OCI-LY7 (cell line): ENCODE measurements at regions not wholly inside any gene's neighbourhood (a gene's known extent, or its start where the extent isn't known, plus 50 kb on each side); places are given as distances from the start of the nearest gene placed in this dataset.

ENCODE experiments used
- BruUV-seq: library from RNA; stranded (reverse); fragments of 400-500 nt; replicated peaks from 2 replicates; lab custom pipeline; 2021; lab: Mats Ljungman, UMichigan
- CTCF ChIA-PET: fragments of 300-600 bp; sonication (Branson Sonifier 250); formaldehyde crosslinking; loops from one replicate; lab custom pipeline; 2022; ENCODE audit warnings: antibody characterized with exemption; ENCODE audit not compliant: unreplicated experiment; lab: Charles Lee
- POLR2A ChIA-PET: fragments of 300-600 bp; sonication (Branson Sonifier 250); formaldehyde crosslinking; loops from one replicate; lab custom pipeline; 2022; ENCODE audit warnings: antibody characterized with exemption; lab: Charles Lee
- DNase-seq: peaks from one replicate; pipeline ENCODE4 v3.0.0-alpha.2; 2015; ENCODE audit warnings: low spot score
- H2AFZ ChIP-seq: fragments of 200-600 bp; sonication (generic), shearing (Covaris generic); 2 replicates; pipeline ENCODE4 v1.6.1; 2014; ENCODE audit warnings: mild to moderate bottlenecking, antibody characterized with exemption, low read length, moderate library complexity
- H3K27ac ChIP-seq: fragments of 200-600 bp; sonication (generic); 2 replicates; pipeline ENCODE4 v1.5.1; 2014; ENCODE audit warnings: mixed run types, low read depth, mild to moderate bottlenecking, moderate library complexity, low read length, inconsistent platforms; ENCODE audit not compliant: poor library complexity, severe bottlenecking
- H3K36me3 ChIP-seq: fragments of 200-600 bp; sonication (generic); 2 replicates; pipeline ENCODE4 v1.6.1; 2014; ENCODE audit warnings: mild to moderate bottlenecking, antibody characterized with exemption, low read length, moderate library complexity, mixed read lengths; ENCODE audit not compliant: insufficient read depth
- H3K4me1 ChIP-seq: fragments of 200-600 bp; sonication (generic); 2 replicates; pipeline ENCODE4 v1.5.1; 2014; ENCODE audit warnings: mild to moderate bottlenecking, low read length; ENCODE audit not compliant: insufficient read depth, poor library complexity, severe bottlenecking
- H3K4me2 ChIP-seq: fragments of 200-600 bp; sonication (generic); 2 replicates; pipeline ENCODE4 v1.6.1; 2014; ENCODE audit warnings: mild to moderate bottlenecking, low read length
- H3K4me3 ChIP-seq: fragments of 200-600 bp; sonication (generic); 2 replicates; pipeline ENCODE4 v1.5.1; 2014; ENCODE audit warnings: mild to moderate bottlenecking, low read depth, low read length; ENCODE audit not compliant: poor library complexity, severe bottlenecking
- H3K79me2 ChIP-seq: fragments of 200-600 bp; sonication (generic); 2 replicates; pipeline ENCODE4 v1.6.1; 2016; ENCODE audit warnings: low read depth, mild to moderate bottlenecking, low read length, moderate library complexity, mixed read lengths; ENCODE audit not compliant: insufficient read depth
- H3K9me2 ChIP-seq: fragments of 200-600 bp; sonication (generic); 2 replicates; pipeline ENCODE4 v1.6.1; 2016; ENCODE audit warnings: mild to moderate bottlenecking, low read length, mixed read lengths; ENCODE audit not compliant: insufficient read depth
- H3K9me3 ChIP-seq: fragments of 200-600 bp; sonication (generic); 2 replicates; pipeline ENCODE4 v1.6.1; 2014; ENCODE audit warnings: mild to moderate bottlenecking, mixed run types, low read length, mixed read lengths
- H4K20me1 ChIP-seq: fragments of 200-600 bp; sonication (generic); 2 replicates; pipeline ENCODE4 v1.6.1; 2014; ENCODE audit warnings: mild to moderate bottlenecking, antibody characterized with exemption, low read length, moderate library complexity, mixed read lengths; ENCODE audit not compliant: insufficient read depth
- EZH2phosphoT487 ChIP-seq: fragments of 200-600 bp; sonication (generic); IDR thresholded peaks from 2 replicates; pipeline ENCODE4 v1.6.1; 2018; ENCODE audit warnings: low read depth, borderline replicate concordance, mild to moderate bottlenecking, mixed run types, antibody characterized with exemption, low read length, moderate library complexity, mixed read lengths
- intact Hi-C: fragments of 100-400 bp; cut with micrococcal nuclease; formaldehyde crosslinking; loops from one replicate; pipeline ENCODE4 v1.10.0; 2022; ENCODE audit not compliant: unreplicated experiment
- TF ChIP-seq, protein P1 (sequence below): fragments of 200-600 bp; sonication (generic); conservative IDR thresholded peaks from 2 replicates; pipeline ENCODE4 v1.5.1; 2014; ENCODE audit warnings: mild to moderate bottlenecking, antibody characterized with exemption, low read length, moderate library complexity, mixed read lengths

DNA sequence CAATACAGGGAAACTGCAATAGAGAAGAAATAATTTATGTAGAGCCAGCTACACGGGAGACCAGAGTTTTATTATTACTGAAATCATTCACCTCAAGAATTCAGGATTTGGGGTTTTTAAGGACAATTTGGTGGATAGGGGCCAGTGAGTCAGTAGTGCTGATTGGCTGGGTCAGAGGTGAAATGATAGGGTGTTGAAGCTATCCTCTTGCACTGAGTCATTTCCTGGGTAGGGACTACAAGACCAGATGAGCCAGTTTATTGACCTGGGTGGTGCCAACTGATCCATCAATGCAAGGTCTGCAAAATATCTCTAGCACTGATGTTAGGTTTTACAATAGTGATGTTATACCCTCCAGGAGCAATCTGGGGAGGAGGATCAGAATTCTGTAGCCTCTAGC, 486.3 kb downstream of the LRIG3 start:
- no peak for DNase-seq
- Histone ChIP-seq H3K27ac (no peak overlapping the region), H3K9me3 (no peaks in the 10 kb centered on the region), H3K4me3 (no peak overlapping the region), H3K36me3 (no peaks in the 10 kb centered on the region), H3K4me1 (no peaks in the 10 kb centered on the region), H3K79me2 (no peaks in the 10 kb centered on the region), H3K9me2 (no peaks in the 10 kb centered on the region), H2AFZ (no peak overlapping the region), H4K20me1 (no peaks in the 10 kb centered on the region), H3K4me2 (no peak overlapping the region)
- TF ChIP-seq, protein P1, sequence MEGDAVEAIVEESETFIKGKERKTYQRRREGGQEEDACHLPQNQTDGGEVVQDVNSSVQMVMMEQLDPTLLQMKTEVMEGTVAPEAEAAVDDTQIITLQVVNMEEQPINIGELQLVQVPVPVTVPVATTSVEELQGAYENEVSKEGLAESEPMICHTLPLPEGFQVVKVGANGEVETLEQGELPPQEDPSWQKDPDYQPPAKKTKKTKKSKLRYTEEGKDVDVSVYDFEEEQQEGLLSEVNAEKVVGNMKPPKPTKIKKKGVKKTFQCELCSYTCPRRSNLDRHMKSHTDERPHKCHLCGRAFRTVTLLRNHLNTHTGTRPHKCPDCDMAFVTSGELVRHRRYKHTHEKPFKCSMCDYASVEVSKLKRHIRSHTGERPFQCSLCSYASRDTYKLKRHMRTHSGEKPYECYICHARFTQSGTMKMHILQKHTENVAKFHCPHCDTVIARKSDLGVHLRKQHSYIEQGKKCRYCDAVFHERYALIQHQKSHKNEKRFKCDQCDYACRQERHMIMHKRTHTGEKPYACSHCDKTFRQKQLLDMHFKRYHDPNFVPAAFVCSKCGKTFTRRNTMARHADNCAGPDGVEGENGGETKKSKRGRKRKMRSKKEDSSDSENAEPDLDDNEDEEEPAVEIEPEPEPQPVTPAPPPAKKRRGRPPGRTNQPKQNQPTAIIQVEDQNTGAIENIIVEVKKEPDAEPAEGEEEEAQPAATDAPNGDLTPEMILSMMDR: no peak
- no peak for TF ChIP-seq EZH2phosphoT487
- intact Hi-C loops: no loop called here
- CTCF ChIA-PET: no interaction called here
- POLR2A ChIA-PET: no interaction called here
- BruUV-seq: no TSS peak

DNA sequence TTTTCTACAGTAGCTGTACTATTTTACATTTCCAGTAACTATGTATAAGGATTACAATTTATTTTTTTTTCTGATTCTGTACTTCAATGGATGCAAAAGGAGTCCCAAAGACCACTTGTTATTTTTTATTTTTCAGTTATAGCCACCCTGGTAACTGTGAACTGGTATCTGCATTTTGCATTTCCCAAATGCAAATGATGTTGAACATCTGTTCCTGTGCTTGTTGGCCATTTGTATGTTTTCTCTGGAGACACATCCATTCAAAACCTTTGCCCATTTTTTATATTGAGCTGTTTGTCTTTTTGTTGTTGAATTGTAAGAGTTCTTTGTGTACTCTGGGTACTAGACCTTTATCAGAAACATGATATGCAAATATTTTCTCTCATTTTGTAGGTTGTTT, 485.6 kb downstream of the LRIG3 start:
- no peak for TF ChIP-seq EZH2phosphoT487
- TF ChIP-seq, protein P1: no peak
- H3K4me2 ChIP-seq: no peak overlapping the region
- H2AFZ ChIP-seq: no peak overlapping the region
- POLR2A ChIA-PET: interaction anchor here (1.0 kb wide), 1 partner anchor 81 kb away, joined by 3 read pairs; no protein-coding TSS in a partner anchor
- no peak overlapping the region for H3K4me3 ChIP-seq
- no peak overlapping the region for H3K27ac ChIP-seq
- no peaks in the 10 kb centered on the region for H4K20me1 ChIP-seq
- no peaks in the 10 kb centered on the region for H3K79me2 ChIP-seq
- CTCF ChIA-PET: no interaction called here
- no peaks in the 10 kb centered on the region for H3K4me1 ChIP-seq
- H3K9me2 ChIP-seq: no peaks in the 10 kb centered on the region
- intact Hi-C loops: no loop called here
- no peaks in the 10 kb centered on the region for H3K9me3 ChIP-seq
- BruUV-seq: no TSS peak
- DNase-seq: no peak
- no peaks in the 10 kb centered on the region for H3K36me3 ChIP-seq

DNA sequence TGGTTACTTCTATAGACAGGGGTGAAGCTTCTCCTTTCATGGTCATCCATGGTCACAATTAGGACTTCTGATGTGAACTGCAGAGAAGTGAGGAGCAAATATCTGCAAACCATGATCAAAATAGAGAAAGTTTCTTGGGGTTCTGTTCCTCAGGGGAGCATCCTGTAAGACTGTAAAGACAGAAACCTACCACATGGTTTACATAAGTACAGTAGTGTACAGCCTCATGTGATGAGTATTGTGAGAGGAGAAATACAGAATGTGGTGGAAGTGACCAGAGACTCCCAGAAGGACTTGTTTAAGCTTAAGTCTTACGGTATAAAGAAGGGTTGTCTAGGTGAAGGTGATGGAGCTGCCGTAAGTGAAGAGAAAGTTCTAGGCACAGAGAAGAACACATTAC, 484.7 kb downstream of the LRIG3 start:
- no peak overlapping the region for H3K4me3 ChIP-seq
- no peaks in the 10 kb centered on the region for H3K36me3 ChIP-seq
- H3K79me2 ChIP-seq: no peaks in the 10 kb centered on the region
- no peaks in the 10 kb centered on the region for H3K9me3 ChIP-seq
- no peak overlapping the region for H3K27ac ChIP-seq
- no peaks in the 10 kb centered on the region for H3K9me2 ChIP-seq
- no peak overlapping the region for H2AFZ ChIP-seq
- ChIA-PET POLR2A (interaction anchor here (0.6 to 1.0 kb wide), 2 partner anchors 82 to 360 kb away, joined by 3 read pairs; no protein-coding TSS in a partner anchor), CTCF (no interaction called here)
- H4K20me1 ChIP-seq: no peaks in the 10 kb centered on the region
- no peaks in the 10 kb centered on the region for H3K4me1 ChIP-seq
- no peak for DNase-seq
- H3K4me2 ChIP-seq: no peak overlapping the region
- TF ChIP-seq EZH2phosphoT487: no peak
- TF ChIP-seq, protein P1: no peak
- intact Hi-C loops: no loop called here
- BruUV-seq: no TSS peak
